ENCODE measurements at regions not wholly inside any gene's neighbourhood (a gene's known extent, or its start where the extent isn't known, plus 50 kb on each side); places are given as distances from the start of the nearest gene placed in this dataset.

DNA sequence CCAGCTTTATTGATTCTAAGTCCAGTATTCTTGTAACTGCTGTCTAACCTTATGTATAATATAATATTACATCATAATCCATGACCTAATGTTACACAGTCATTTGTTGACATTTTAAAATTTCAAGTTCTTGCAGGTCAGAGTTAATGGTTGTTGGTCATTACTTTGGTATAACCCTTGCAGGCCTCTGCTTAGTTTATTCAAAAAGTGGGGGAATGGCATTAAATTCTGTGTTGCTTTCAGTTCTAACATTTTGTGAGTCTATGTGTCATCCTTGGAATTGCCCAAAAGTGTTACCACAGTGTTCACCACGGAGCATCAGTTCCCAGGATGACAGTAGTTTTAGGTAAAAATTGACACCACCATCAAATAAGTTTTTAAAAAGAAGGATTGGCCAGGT lies 174.8 kb upstream of the BCL6 start:
- Mint-ChIP-seq H3K4me3 (ENCODE audit: unreplicated experiment) (no peak overlapping the region), H3K27me3 (ENCODE audit: unreplicated experiment) (no peaks in the 10 kb centered on the region), H3K27ac (ENCODE audit: unreplicated experiment) (no peak overlapping the region), H3K9me3 (ENCODE audit: unreplicated experiment) (peaks cover 5% of the 10 kb centered on the region), H3K36me3 (ENCODE audit: unreplicated experiment) (peaks cover 4% of the 10 kb centered on the region), H3K4me1 (ENCODE audit: unreplicated experiment) (peaks cover 10% of the 10 kb centered on the region)
- no peak for DNase-seq (ENCODE audit: extremely low spot score, unreplicated experiment)
- TF ChIP-seq, protein P1, sequence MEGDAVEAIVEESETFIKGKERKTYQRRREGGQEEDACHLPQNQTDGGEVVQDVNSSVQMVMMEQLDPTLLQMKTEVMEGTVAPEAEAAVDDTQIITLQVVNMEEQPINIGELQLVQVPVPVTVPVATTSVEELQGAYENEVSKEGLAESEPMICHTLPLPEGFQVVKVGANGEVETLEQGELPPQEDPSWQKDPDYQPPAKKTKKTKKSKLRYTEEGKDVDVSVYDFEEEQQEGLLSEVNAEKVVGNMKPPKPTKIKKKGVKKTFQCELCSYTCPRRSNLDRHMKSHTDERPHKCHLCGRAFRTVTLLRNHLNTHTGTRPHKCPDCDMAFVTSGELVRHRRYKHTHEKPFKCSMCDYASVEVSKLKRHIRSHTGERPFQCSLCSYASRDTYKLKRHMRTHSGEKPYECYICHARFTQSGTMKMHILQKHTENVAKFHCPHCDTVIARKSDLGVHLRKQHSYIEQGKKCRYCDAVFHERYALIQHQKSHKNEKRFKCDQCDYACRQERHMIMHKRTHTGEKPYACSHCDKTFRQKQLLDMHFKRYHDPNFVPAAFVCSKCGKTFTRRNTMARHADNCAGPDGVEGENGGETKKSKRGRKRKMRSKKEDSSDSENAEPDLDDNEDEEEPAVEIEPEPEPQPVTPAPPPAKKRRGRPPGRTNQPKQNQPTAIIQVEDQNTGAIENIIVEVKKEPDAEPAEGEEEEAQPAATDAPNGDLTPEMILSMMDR (IDR thresholded peaks at IDR 0.05) = no peak

DNA sequence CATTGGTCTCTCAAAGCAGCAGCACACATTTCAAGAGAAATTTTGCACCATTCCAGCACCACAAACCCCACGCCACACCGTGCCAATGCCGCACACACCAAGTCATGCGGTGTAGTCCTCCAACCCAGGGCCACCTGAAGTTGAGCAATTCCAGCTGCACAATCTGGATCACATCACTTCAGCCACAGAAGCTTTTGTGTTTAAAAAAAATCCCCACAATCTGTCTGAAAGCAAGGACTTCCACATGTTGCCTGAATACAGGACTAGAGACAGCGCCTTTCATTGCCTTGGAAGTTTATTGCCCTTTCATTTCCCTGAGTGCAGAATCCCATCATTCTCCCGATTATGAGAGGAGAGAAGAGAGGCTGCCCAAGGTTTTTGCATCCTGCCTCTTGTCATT lies 175.6 kb upstream of the BCL6 start:
- H3K4me3 Mint-ChIP-seq (ENCODE audit: unreplicated experiment) = no peak overlapping the region
- no peaks in the 10 kb centered on the region for H3K27me3 Mint-ChIP-seq (ENCODE audit: unreplicated experiment)
- peaks cover 12% of the 10 kb centered on the region for H3K4me1 Mint-ChIP-seq (ENCODE audit: unreplicated experiment)
- DNase-seq (ENCODE audit: extremely low spot score, unreplicated experiment) = no peak
- TF ChIP-seq, protein P1 (IDR thresholded peaks at IDR 0.05) = no peak
- peaks cover 4% of the 10 kb centered on the region for H3K36me3 Mint-ChIP-seq (ENCODE audit: unreplicated experiment)
- no peak overlapping the region for H3K27ac Mint-ChIP-seq (ENCODE audit: unreplicated experiment)
- H3K9me3 Mint-ChIP-seq (ENCODE audit: unreplicated experiment) = peaks cover 12% of the 10 kb centered on the region

DNA sequence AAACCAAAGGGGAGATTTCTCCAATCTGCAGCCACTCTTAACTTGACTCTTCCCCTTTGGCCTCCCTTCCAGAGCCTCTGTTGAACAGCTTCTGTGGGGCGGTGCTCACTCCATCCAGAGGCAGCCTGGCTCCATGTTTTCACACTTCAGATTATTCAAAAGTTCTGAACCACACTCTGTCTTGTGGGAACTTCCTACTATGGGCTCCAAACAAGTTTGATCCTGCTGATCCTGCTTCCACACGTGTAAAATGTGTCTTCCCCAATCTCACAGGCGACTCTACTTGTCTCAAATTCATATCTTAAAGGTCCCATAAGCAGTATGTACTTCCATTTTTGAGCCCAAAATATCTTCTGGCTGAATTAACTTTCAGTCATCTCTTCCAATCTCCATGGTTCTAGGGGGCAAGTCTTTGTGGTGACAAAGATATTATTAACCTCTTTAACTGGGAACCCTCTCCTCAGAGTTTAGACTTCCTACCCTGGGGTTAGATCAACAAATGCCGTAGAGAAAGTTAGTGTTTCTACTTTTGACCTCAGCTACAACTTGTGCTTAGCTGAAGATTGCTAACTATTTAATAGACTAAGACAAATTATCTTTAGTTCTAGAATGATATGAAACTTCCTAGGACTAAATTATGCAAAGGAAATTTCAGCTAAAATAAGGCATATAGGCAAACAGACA lies 176.3 kb upstream of the BCL6 start:
- TF ChIP-seq, protein P1 (IDR thresholded peaks at IDR 0.05) = no peak

DNA sequence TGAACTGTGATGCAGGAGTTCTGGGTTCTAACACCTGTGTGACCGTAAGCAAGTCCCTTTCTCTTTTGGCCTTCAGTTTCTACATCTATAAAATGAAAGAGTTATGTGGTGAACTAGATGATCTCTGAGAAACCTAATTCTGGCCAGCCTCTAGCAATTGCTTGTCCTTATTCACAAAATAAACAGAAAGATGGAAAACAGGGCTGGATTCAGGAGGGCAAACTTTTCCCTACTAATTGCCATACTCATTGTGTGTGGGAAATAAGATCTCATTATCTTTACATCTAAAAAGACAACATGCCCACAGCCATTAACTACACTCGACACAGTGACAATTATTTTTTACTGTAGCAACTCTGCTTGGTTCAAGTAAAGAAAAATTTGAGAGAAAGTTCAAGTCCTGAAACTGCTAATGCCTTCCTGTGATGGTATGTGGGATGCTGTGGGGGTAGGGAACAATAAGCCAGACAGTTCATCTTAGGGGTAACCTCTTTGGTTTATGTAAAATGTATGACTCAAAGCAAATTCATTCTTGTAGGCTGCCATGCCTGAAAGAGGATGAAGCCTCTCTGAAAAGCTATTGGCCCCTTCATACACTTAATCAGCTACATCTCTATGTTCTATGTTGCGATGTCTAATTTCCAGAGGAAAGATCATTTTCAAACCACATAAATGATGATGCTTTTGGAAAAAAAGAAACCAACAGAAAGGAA lies 177.6 kb upstream of the BCL6 start:
- peaks cover 12% of the 10 kb centered on the region for H3K9me3 Mint-ChIP-seq (ENCODE audit: unreplicated experiment)
- TF ChIP-seq, protein P1 (IDR thresholded peaks at IDR 0.05) = no peak
- H3K27me3 Mint-ChIP-seq (ENCODE audit: unreplicated experiment) = no peaks in the 10 kb centered on the region
- no peak overlapping the region for H3K27ac Mint-ChIP-seq (ENCODE audit: unreplicated experiment)
- peaks cover 12% of the 10 kb centered on the region for H3K4me1 Mint-ChIP-seq (ENCODE audit: unreplicated experiment)
- peaks cover 4% of the 10 kb centered on the region for H3K36me3 Mint-ChIP-seq (ENCODE audit: unreplicated experiment)
- H3K4me3 Mint-ChIP-seq (ENCODE audit: unreplicated experiment) = no peak overlapping the region
- no peak for DNase-seq (ENCODE audit: extremely low spot score, unreplicated experiment)

More for the DNA sequence above, 176.3 kb upstream of the BCL6 start:
- DNase-seq (ENCODE audit: extremely low spot score, unreplicated experiment) = no peak
- no peaks in the 10 kb centered on the region for H3K27me3 Mint-ChIP-seq (ENCODE audit: unreplicated experiment)
- peaks cover 4% of the 10 kb centered on the region for H3K36me3 Mint-ChIP-seq (ENCODE audit: unreplicated experiment)
- H3K4me1 Mint-ChIP-seq (ENCODE audit: unreplicated experiment) = peaks cover 12% of the 10 kb centered on the region
- H3K27ac Mint-ChIP-seq (ENCODE audit: unreplicated experiment) = no peak overlapping the region
- H3K4me3 Mint-ChIP-seq (ENCODE audit: unreplicated experiment) = no peak overlapping the region
- H3K9me3 Mint-ChIP-seq (ENCODE audit: unreplicated experiment) = peaks cover 12% of the 10 kb centered on the region

DNA sequence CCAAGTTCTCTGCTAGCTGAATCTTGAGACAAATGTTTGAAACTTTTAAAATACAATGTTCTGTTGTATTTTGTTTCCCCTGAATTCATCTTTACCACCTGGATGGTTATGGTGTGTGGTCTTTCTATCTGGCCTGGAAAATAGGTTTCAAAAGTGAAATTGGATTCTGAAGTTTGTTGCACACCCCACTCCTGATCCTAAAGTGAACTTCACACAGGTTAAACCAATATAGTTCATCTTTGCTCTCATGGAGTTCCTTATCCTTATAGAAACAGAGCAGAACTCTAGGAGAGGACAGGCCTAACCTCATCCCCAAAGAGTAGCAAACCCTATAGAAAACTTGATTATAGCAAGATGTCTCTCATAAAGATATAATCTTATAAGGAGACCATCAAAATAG lies 179.4 kb upstream of the BCL6 start:
- no peak for DNase-seq (ENCODE audit: extremely low spot score, unreplicated experiment)

More for the DNA sequence above, 179.4 kb upstream of the BCL6 start:
- H3K27me3 Mint-ChIP-seq (ENCODE audit: unreplicated experiment) = no peaks in the 10 kb centered on the region
- no peak overlapping the region for H3K27ac Mint-ChIP-seq (ENCODE audit: unreplicated experiment)
- no peak overlapping the region for H3K4me3 Mint-ChIP-seq (ENCODE audit: unreplicated experiment)
- H3K36me3 Mint-ChIP-seq (ENCODE audit: unreplicated experiment) = peaks cover 4% of the 10 kb centered on the region
- TF ChIP-seq, protein P1 (IDR thresholded peaks at IDR 0.05) = no peak
- peaks cover 12% of the 10 kb centered on the region for H3K4me1 Mint-ChIP-seq (ENCODE audit: unreplicated experiment)
- H3K9me3 Mint-ChIP-seq (ENCODE audit: unreplicated experiment) = peaks cover 12% of the 10 kb centered on the region

Measured in osteocyte (in vitro differentiated cells).